ENCODE measurements at regions not wholly inside any gene's neighbourhood (a gene's known extent, or its start where the extent isn't known, plus 50 kb on each side); places are given as distances from the start of the nearest gene placed in this dataset.
A peak's percentile ranks its signal among the peaks of the same experiment; 100 is the strongest.
"Not testable (repeated sequence)": the region's sequence is repeated elsewhere in the genome, so short reads cannot be mapped to it uniquely, and the experiment has no call there.

DNA sequence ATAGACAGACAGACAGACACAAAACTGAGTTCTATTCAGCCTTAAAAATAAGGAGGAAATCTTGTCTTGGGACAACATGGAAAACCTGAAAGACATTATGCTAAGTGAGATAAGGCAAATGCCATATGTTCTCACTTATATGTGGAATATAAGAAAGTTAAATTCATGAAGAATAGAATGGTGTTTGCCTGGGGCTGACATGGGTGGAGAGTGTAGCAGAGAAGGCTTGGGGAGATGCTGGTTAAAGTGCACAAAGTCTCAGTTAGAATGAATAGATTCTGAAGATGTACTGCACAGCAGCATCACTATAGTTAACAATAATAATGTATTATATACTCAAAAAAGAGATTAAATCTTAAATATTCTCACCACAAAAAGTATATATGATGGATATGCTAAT lies 355.5 kb downstream of the LRRIQ3 start:
- ChIA-PET POLR2A (no interaction called here), CTCF (no interaction called here)
- Histone ChIP-seq H3K4me1 (no peaks in the 10 kb centered on the region), H3K9me3 (no peaks in the 10 kb centered on the region), H3K27ac (no peak overlapping the region), H3K4me2 (no peak overlapping the region), H3K4me3 (no peak overlapping the region)
- DNase-seq (ENCODE audit: low read depth in 1 of 2, low spot score in 1 of 2) = no peak
- no peak for ATAC-seq
- no peak for TF ChIP-seq HOXB5 (CRISPR knock-in tag; IDR thresholded peaks at IDR 0.05)
- no peak for TF ChIP-seq PBX3 (IDR thresholded peaks at IDR 0.05)
- no peak for TF ChIP-seq NFE2L2 (conservative IDR thresholded peaks at IDR 0.05; ENCODE audit: low read length)
- TF ChIP-seq, protein P1, sequence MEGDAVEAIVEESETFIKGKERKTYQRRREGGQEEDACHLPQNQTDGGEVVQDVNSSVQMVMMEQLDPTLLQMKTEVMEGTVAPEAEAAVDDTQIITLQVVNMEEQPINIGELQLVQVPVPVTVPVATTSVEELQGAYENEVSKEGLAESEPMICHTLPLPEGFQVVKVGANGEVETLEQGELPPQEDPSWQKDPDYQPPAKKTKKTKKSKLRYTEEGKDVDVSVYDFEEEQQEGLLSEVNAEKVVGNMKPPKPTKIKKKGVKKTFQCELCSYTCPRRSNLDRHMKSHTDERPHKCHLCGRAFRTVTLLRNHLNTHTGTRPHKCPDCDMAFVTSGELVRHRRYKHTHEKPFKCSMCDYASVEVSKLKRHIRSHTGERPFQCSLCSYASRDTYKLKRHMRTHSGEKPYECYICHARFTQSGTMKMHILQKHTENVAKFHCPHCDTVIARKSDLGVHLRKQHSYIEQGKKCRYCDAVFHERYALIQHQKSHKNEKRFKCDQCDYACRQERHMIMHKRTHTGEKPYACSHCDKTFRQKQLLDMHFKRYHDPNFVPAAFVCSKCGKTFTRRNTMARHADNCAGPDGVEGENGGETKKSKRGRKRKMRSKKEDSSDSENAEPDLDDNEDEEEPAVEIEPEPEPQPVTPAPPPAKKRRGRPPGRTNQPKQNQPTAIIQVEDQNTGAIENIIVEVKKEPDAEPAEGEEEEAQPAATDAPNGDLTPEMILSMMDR (IDR thresholded peaks at IDR 0.05) = no peak
- no peak for FAIRE-seq

- Histone ChIP-seq H3K4me2 (no peak overlapping the region), H3K4me3 (no peak overlapping the region), H3K9me3 (no peaks in the 10 kb centered on the region), H3K27ac (no peak overlapping the region), H3K4me1 (no peaks in the 10 kb centered on the region)
- WGBS (ENCODE audit: missing lambda C conversion rate) = 0% methylated on average over 4 of the region's 4 CpGs
- FAIRE-seq = no peak
- POLR2A ChIA-PET = no interaction called here
- CTCF ChIA-PET = no interaction called here
- TF ChIP-seq FOSB (CRISPR knock-in tag; IDR thresholded peaks at IDR 0.05) (no peak), GATA3 (IDR thresholded peaks at IDR 0.05; ENCODE audit: borderline replicate concordance) (no peak), CBX8 (IDR thresholded peaks at IDR 0.05) (no peak), ZSCAN20 (CRISPR knock-in tag; IDR thresholded peaks at IDR 0.05) (no peak), ATOH8 (CRISPR knock-in tag; IDR thresholded peaks at IDR 0.05; ENCODE audit: low read depth) (no peak), SREBF2 (IDR thresholded peaks at IDR 0.05) (no peak), E2F6 (IDR thresholded peaks at IDR 0.05; ENCODE audit: borderline replicate concordance, low read depth) (no peak), ESRRA (IDR thresholded peaks at IDR 0.05; ENCODE audit: borderline replicate concordance, low read length) (no peak), FOXS1 (CRISPR knock-in tag; IDR thresholded peaks at IDR 0.05) (no peak), SMC3 (IDR thresholded peaks at IDR 0.05) (peak; percentile 14; the same call in 1 of the 3 replicates), RAD21 (conservative IDR thresholded peaks at IDR 0.05 in 1 of 2, IDR thresholded peaks at IDR 0.05 in 1 of 2) (peak in 1 of 2 experiments; percentile 29; a peak in 2 of 5 replicates)
- TF ChIP-seq, protein P2, sequence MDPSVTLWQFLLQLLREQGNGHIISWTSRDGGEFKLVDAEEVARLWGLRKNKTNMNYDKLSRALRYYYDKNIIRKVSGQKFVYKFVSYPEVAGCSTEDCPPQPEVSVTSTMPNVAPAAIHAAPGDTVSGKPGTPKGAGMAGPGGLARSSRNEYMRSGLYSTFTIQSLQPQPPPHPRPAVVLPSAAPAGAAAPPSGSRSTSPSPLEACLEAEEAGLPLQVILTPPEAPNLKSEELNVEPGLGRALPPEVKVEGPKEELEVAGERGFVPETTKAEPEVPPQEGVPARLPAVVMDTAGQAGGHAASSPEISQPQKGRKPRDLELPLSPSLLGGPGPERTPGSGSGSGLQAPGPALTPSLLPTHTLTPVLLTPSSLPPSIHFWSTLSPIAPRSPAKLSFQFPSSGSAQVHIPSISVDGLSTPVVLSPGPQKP (IDR thresholded peaks at IDR 0.05; ENCODE audit: low read depth, low read length) = no peak
- ATAC-seq = no peak
- peak in 1 of 2 experiments; percentile 6 for DNase-seq (ENCODE audit: low read depth in 1 of 2, low spot score in 1 of 2)
Observed at GRCh38 chr1:73839922-73840321, 358.1 kb downstream of the LRRIQ3 start.

- 13% methylated on average over 5 of the region's 5 CpGs for WGBS (ENCODE audit: missing lambda C conversion rate)
- no peaks in the 10 kb centered on the region for H3K4me1 ChIP-seq
- TF ChIP-seq CBX2 (IDR thresholded peaks at IDR 0.05; ENCODE audit: borderline replicate concordance, low read depth) (no peak), PHF8 (IDR thresholded peaks at IDR 0.05; ENCODE audit: borderline replicate concordance, low read depth) (no peak)
- TF ChIP-seq, protein P1 (IDR thresholded peaks at IDR 0.05) = no peak
- DNase-seq (ENCODE audit: low read depth in 1 of 2, low spot score in 1 of 2) = no peak
- no peak overlapping the region for H3K4me3 ChIP-seq
- no peak overlapping the region for H3K27ac ChIP-seq
- no peak overlapping the region for H3K4me2 ChIP-seq
- no peak for FAIRE-seq
- POLR2A ChIA-PET = no interaction called here
- CTCF ChIA-PET = no interaction called here
- ATAC-seq = no peak
- H3K9me3 ChIP-seq = no peaks in the 10 kb centered on the region
Observed at GRCh38 chr1:73832276-73833181, 365.4 kb downstream of the LRRIQ3 start.

GRCh38 chr1:73827283-73827682 lies 370.7 kb downstream of the LRRIQ3 start:
- H3K4me2 ChIP-seq; ATAC-seq; POLR2A ChIA-PET; DNase-seq (ENCODE audit: low read depth in 1 of 2, low spot score in 1 of 2); FAIRE-seq; H3K4me1 ChIP-seq; CTCF ChIA-PET; H3K9me3 ChIP-seq; H3K4me3 ChIP-seq; H3K27ac ChIP-seq: not testable (repeated sequence)
- WGBS (ENCODE audit: missing lambda C conversion rate) = 44% methylated on average over 3 of the region's 3 CpGs
